RWPE1 (cell line): ENCODE measurements at regions not wholly inside any gene's neighbourhood (a gene's known extent, or its start where the extent isn't known, plus 50 kb on each side); places are given as distances from the start of the nearest gene placed in this dataset.

Experiments used
- CTCF ChIA-PET: fragments of 350-600 bp; sonication (Branson Sonifier 250); formaldehyde crosslinking; extraction: SDS; loops from one replicate; lab custom pipeline; 2021; lab: Yijun Ruan, JAX
- POLR2A ChIA-PET: fragments of 400-600 bp; formaldehyde crosslinking; extraction: SDS; loops from one replicate; lab custom pipeline; 2020; ENCODE audit warnings: antibody characterized with exemption; ENCODE audit not compliant: low non-redundant PET; lab: Yijun Ruan, JAX
- DNase-seq: peaks from one replicate; pipeline ENCODE4 v3.0.0; 2012; ENCODE audit warnings: low spot score
- H3K27ac ChIP-seq: fragments of 450-650 bp; 2 replicates; pipeline ENCODE4 v1.5.1; 2017
- CTCF ChIP-seq: fragments of 450-650 bp; conservative IDR thresholded peaks from 2 replicates; pipeline ENCODE4 v1.5.1; 2017; ENCODE audit warnings: low read depth, mild to moderate bottlenecking

GRCh38 chr17:72447251-72447640, 326.4 kb downstream of the SOX9 start:
- H3K27ac ChIP-seq: no peak overlapping the region
- ChIA-PET CTCF (no interaction called here), POLR2A (no interaction called here)
- DNase-seq: no peak
- TF ChIP-seq CTCF: no peak

GRCh38 chr17:72448019-72448418, 327.2 kb downstream of the SOX9 start:
- TF ChIP-seq CTCF: no peak
- no peak for DNase-seq
- no peak overlapping the region for H3K27ac ChIP-seq
- POLR2A ChIA-PET: no interaction called here
- CTCF ChIA-PET: interaction anchor here (0.6 kb wide), 2 partner anchors 98 to 131 kb away, joined by 3 read pairs; no protein-coding TSS in a partner anchor

GRCh38 chr17:72452286-72453173, 331.7 kb downstream of the SOX9 start:
- CTCF ChIA-PET: interaction anchor here (0.6 kb wide), 1 partner anchor 1362 kb away, joined by 3 read pairs; no protein-coding TSS in a partner anchor
- DNase-seq: no peak

GRCh38 chr17:72454342-72454741, 333.5 kb downstream of the SOX9 start:
- no peak for DNase-seq
- ChIA-PET POLR2A (no interaction called here), CTCF (no interaction called here)
- TF ChIP-seq CTCF: no peak
- H3K27ac ChIP-seq: no peak overlapping the region

More at GRCh38 chr17:72452286-72453173, 331.7 kb downstream of the SOX9 start:
- TF ChIP-seq CTCF: no peak
- POLR2A ChIA-PET: no interaction called here
- no peak overlapping the region; the same call in 1 of the 2 replicates for H3K27ac ChIP-seq

GRCh38 chr17:72455562-72455961, 334.7 kb downstream of the SOX9 start:
- ChIA-PET CTCF (interaction anchor here (0.7 kb wide), 1 partner anchor 24 kb away, joined by 3 read pairs; no protein-coding TSS in a partner anchor), POLR2A (interaction anchor here (0.6 kb wide), 1 partner anchor 91 kb away, joined by 5 read pairs; no protein-coding TSS in a partner anchor)
- no peak for DNase-seq
- TF ChIP-seq CTCF: no peak
- peak overlapping the region; percentile 67 for H3K27ac ChIP-seq

GRCh38 chr17:72456075-72456474, 335.3 kb downstream of the SOX9 start:
- no peak for TF ChIP-seq CTCF
- peak; percentile 45 for DNase-seq
- POLR2A ChIA-PET: interaction anchor here (0.6 kb wide), 1 partner anchor 90 kb away, joined by 5 read pairs; no protein-coding TSS in a partner anchor
- CTCF ChIA-PET: interaction anchor here (0.7 kb wide), 1 partner anchor 23 kb away, joined by 3 read pairs; no protein-coding TSS in a partner anchor
- peak overlapping the region; percentile 67 for H3K27ac ChIP-seq
